Occipital lobe (tissue), 1 donor: ENCODE measurements at regions not wholly inside any gene's neighbourhood (a gene's known extent, or its start where the extent isn't known, plus 50 kb on each side); places are given as distances from the start of the nearest gene placed in this dataset.

Source experiments
- DNase-seq: peaks from one replicate; lab custom pipeline; 2025; lab: John Stamatoyannopoulos, UW

DNA sequence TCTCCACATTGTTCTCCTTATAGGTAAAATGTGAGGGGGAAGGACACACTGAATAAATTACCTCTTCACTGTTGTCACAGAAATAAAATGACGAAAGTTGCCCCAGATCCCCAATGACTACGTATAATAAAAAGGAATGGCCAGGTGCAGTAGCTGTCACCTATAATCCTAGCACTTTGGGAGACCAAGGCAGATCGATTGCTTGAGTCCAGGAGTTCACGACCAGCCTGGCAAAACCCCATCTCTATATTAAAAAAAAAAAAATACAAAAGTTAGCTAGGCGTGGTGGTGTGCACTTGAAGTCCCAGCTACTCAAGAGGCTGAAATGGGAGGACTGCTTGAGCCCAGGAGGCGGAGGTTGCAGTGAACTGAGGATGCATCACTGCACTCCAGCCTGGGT, 82.2 kb upstream of the APC start:
- no peak for DNase-seq

DNA sequence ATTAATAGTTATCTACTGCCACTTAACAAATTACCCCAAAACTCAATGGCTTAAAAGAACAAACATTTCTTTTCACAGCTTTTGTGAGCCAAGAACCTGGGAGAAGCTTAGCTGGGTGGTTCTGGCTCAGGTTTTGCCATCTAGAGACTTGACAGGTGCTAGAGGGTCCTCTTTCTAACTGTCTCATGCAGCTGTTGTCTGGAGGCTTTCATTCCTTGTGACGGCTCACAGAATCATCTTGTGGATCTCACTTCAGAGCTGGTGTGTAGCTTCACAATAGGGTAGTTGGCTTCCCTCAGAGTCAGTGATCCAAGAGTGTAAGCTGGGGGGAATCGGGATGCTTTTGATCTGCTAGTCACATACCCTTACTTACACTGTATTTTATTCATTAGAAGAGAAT, 81.2 kb upstream of the APC start:
- DNase-seq, result no peak

DNA sequence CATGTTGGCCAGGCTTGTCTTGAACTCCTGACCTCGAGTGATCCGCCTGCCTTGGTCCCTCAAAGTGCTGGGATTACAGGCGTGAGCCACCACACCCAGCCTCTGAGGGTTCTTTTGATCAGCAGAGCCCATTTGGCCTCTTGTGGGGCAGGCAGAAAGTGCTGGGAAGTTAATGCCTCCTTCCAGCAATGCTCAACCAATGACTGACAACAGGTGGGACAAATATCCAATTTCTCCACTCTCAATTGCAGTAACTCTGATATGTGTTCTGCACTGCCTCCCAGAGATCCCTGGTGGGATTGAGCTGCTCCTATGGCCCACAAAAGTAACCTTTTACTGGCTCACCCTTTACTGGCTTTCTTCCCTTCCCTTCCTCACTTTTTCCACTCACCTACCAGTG, 79.9 kb upstream of the APC start:
- DNase-seq, result no peak

DNA sequence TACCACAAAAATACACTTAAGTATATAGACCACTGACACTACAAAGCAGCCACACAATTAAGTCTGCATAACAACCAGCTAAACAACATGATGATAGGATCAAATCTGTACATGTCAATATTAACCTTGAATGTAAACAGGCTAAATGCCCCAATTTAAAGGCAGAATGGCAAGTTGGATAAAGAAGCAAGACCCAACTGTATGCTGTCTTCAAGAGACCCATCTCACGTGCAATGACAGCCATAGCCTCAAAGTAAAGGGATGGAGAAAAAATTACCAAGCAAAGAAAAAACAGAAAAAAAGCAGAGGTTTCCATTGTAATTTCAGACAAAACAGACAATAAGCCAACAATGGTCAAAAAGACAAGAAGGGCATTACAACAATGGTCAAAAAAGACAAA, 77.3 kb upstream of the APC start:
- no peak for DNase-seq

DNA sequence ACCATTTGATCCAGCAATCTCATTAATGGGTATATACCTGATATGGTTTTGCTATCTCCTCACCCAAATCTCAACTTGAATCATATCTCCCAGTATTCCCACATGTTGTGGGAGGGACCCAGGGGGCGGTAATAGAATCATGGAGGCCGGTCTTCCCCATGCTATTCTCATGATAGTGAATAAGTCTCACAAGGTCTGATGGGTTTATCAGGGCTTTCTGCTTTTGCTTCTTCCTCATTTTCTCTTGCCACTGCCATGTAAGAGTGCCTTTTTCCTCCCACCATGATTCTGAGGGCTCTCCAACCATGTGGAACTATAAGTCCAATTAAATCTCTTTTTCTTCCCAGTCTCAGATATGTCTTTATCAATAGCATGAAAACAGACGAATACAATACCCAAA, 74.5 kb upstream of the APC start:
- DNase-seq, result no peak

DNA sequence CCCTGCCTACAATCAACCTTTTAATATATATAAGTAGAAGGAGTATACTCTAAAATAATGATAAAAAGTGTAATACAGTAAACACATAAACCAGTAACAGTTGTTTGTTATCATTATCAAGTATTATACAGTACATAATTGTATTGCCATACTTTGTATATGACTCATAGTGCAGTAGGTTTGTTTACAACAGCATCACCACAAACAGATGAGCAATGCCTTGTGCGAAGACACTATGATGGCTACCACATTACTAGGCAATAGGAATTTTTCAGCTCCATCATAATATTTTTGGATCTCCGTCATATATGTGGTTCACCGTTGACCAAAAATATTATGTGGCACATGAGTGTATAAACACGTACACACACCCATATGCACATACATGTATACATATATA, 69.7 kb upstream of the APC start:
- DNase-seq, result no peak

DNA sequence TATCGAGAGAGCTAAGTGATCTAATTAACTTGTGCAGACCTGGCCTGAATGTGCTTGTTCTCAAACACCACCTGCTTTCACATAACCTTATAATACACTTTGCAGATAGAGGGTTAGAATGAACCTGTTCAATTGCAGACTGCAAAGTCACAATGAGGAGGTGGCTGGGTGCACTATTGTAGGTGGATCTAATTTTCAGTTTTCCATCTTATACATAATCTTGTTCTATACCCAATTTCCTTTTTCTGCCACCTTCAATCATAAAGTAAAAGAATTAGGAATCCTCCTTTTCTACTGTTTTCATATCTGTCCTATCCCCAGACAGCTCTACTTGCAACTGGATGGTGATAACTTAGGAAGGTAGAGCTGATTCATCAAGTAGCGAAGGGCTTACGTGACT, 68.8 kb upstream of the APC start:
- no peak for DNase-seq

DNA sequence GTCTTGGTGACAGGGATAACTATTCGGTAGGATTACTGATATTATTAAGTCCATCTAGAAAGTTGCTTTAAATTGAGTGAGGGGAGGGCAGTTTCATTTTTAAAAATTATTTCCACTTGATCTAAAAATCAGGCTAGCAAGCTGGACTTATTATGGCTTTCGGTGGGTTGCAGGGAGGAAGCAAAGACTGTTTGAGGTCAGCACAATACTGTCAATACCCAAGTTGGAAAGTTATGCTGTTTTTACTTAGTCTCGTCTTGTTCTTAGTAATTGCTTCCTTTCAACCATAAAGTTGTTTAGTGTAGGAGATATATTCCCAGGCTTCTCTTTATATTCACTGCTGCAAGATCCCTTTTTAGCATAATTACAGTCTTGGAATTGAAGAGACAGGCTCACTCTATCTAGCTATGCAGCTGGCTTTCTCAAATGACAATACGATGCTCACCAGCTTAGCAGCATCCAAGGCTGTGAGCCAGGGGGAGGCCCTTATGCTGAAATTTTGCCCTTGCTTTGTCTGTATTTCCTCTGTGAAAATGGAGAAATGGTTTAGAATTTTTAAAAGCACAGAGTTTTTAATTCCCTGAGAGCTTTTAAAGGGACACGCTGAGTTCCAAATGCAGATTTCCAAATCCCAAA, 68.2 kb upstream of the APC start:
- no peak for DNase-seq

DNA sequence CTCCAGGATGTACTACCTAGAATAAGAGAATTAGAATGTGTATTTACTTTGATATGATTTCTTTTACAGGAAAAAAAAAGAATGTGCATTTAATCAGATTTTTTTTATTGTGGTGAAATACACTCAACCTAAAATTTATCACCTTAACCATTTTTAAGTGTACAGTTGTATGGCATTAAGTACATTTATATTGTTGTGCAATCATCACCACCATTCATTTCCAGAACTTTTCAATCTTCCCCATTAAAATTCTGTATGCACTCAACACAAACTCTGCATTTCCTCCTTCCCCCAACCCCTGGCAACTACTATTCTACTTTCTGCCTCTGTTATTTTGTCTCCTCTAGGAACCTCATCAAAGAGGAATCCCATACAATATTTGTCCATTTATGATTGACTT, 66.0 kb upstream of the APC start:
- DNase-seq, result no peak

DNA sequence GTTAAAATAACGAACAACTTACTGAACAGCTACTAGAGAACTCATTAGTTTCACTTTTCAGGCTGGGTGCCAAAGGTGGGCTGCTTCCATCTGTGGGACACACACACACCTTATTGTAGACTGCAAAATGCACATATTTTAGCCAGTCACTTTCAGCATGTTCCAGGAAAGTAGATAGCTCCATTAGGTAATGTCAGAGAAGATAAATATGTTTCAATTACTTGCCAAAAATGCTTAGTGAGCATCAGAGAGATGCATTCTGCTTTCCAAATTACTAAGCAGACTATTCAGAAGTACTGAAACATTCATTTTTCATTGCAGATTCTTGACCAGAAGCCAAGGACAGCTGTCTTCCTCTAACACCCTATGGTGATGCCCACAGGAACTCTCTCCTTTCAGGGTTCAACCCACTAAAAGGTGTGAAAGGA, 56.2 kb upstream of the APC start:
- DNase-seq, result no peak

DNA sequence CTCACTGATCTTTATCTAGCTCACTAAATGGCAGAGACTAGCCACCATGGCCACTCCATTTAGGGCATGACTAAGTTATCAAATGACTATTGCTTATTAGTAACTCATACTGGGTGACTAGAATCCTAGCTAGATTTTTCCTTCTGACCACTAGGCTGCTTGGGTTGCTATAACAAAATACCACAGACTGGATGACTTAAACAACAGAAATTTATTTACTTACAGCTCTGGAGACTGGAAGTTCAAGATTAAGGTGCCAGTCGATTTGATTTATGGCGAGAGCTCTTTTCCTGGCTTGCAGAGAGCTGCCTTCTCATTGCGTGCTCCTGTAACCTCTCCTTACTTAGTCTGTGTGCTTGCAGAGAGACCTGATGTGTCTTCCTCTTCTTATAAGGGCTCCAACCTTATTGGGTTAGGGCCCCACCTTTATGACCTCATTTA, 55.0 kb upstream of the APC start:
- no peak for DNase-seq

DNA sequence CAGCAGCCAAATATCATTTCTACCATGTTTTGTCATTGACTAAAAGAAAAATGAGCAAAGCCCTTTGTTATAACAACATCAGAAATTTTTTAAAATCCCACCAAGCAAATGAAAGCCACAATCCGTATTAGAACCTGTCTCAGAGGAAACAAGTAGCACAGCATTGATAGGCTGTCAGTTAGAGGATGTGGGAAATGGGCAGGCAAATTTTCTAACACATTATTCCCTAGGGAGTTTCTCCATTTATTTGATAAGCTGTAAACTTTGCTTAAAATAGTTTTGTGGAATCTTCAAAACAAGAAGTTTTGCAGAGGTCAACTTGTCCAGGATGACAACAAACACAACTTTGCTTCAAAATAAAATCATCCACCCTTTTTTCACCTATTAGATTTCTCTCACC, 53.6 kb upstream of the APC start:
- DNase-seq, result no peak

DNA sequence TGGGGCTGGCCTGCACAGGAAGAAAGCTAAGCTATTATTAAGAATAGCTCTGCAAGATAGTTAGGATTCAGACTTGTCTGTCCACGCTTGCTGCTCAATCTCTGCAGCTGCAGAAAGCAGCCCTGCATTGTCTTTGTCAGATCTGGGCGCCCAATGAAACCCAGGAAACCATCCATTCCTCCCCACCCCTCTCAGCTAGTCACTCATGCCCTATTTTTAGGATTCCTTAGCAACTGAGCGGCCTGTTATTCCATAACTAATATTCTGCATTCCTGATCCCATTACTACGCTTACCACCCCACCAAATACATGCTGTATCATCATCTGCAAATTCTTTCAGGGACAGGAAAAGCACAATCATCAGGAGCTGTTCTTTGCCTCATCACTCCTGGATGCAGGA, 52.9 kb upstream of the APC start:
- DNase-seq, result peak; percentile 39

DNA sequence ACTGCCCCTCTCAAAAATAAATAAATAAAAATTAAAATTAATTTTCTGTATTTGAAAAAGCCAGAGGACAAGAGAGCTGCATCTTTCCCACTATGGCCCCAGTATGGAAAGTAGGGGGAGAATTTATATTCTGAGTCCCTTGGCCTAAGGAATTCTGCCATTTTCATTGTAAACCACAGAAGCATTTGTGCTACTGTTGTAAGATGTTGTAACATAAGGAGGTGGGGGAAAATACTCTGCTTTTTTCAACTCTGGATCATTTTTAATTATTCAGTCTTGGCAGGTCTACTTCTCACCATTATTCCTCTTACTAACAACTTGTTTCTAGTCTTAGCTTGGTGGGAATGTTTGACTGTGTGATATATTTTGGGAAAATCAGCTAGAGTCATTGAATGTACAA, 52.3 kb upstream of the APC start:
- DNase-seq, result no peak

DNA sequence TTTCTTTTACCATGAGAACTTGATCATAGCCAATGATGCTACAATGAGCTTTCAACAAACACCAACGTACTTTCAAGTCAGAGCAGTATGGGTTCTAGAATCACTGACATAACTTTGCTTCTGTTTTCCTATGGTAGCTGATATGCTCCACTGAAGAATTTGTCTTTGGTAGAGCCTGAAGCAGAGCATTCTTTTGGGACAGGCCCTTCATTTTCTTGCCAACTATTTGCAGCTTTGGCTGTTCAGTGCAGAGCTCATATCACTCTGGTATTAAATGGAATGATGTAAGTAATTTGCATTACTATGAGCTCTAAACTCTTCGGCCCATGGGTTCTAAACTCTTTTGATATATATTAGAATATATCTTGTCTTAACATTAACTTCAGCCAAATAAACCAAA, 51.8 kb upstream of the APC start:
- DNase-seq, result no peak

DNA sequence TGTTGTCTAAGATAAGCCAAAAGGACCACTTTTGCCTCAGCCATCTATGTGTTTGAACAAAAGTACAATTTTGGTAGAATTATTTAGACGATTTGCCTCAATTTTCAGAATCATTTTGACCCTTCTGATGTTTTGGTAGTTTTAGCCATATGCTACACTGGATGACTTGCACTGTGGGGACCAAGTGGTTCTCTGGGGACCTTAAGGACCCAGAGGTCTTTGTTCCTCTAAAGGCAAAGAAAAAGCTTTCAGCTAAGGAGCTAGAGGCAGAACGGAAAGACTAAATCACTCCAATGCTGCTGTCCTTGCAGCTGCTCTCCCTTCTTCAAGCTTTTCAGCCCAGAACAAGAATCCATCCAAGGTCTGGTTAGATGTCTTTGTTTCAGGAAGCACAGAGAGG, 51.0 kb upstream of the APC start:
- no peak for DNase-seq

DNA sequence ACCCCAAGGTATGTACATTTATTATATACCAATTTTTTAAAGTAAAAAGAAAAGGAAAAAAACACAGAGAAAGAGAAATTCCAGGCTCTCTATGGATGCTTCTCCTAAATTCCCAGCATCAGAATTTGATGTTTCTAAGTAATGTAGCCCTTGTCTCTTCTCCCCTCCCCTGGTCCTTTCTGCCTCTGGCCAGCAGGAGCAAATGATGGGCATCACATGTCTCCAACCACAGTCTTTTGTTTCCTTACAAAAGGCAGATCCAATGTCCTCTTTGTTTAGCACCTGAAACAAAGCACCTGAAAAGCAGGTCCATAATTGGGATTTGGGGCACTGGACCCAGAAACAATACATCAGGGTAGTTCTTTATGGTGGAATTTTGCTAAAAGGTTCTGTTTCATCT, 50.4 kb upstream of the APC start:
- no peak for DNase-seq
